Chondrocyte (in vitro differentiated cells): ENCODE measurements at regions not wholly inside any gene's neighbourhood (a gene's known extent, or its start where the extent isn't known, plus 50 kb on each side); places are given as distances from the start of the nearest gene placed in this dataset.

Source experiments
- DNase-seq: peaks from one replicate; pipeline ENCODE4 v3.0.0; 2021; ENCODE audit warnings: mixed read lengths, low spot score
- H3K27ac Mint-ChIP-seq: one replicate; pipeline ENCODE4 v1.8.0; 2021; ENCODE audit warnings: mild to moderate bottlenecking, moderate library complexity, mixed read lengths; ENCODE audit not compliant: unreplicated experiment
- H3K27me3 Mint-ChIP-seq: 2 replicates; pipeline ENCODE4 v1.8.0; 2021; ENCODE audit warnings: low read depth, mixed read lengths
- H3K36me3 Mint-ChIP-seq: 2 replicates; pipeline ENCODE4 v1.8.0; 2021; ENCODE audit warnings: low read depth, mixed read lengths
- H3K4me1 Mint-ChIP-seq: 2 replicates; pipeline ENCODE4 v1.8.0; 2021; ENCODE audit warnings: low read depth, mild to moderate bottlenecking, mixed read lengths
- H3K4me3 Mint-ChIP-seq: one replicate; pipeline ENCODE4 v1.8.0; 2021; ENCODE audit warnings: mild to moderate bottlenecking, moderate library complexity, mixed read lengths; ENCODE audit not compliant: unreplicated experiment
- H3K9me3 Mint-ChIP-seq: 2 replicates; pipeline ENCODE4 v1.8.0; 2021; ENCODE audit warnings: low read depth, mixed read lengths
- TF ChIP-seq, protein P1 (sequence below): fragments of 200-600 bp; sonication (generic); IDR thresholded peaks from 2 replicates; pipeline ENCODE4 v1.5.0; 2021; ENCODE audit warnings: antibody characterized with exemption, mild to moderate bottlenecking, moderate library complexity

- no peak for DNase-seq
- peaks cover 3% of the 10 kb centered on the region for H3K9me3 Mint-ChIP-seq
- H3K27ac Mint-ChIP-seq = no peak overlapping the region
- TF ChIP-seq, protein P1, sequence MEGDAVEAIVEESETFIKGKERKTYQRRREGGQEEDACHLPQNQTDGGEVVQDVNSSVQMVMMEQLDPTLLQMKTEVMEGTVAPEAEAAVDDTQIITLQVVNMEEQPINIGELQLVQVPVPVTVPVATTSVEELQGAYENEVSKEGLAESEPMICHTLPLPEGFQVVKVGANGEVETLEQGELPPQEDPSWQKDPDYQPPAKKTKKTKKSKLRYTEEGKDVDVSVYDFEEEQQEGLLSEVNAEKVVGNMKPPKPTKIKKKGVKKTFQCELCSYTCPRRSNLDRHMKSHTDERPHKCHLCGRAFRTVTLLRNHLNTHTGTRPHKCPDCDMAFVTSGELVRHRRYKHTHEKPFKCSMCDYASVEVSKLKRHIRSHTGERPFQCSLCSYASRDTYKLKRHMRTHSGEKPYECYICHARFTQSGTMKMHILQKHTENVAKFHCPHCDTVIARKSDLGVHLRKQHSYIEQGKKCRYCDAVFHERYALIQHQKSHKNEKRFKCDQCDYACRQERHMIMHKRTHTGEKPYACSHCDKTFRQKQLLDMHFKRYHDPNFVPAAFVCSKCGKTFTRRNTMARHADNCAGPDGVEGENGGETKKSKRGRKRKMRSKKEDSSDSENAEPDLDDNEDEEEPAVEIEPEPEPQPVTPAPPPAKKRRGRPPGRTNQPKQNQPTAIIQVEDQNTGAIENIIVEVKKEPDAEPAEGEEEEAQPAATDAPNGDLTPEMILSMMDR = no peak
- H3K36me3 Mint-ChIP-seq = no peaks in the 10 kb centered on the region
- H3K27me3 Mint-ChIP-seq = no peaks in the 10 kb centered on the region
- peaks cover 31% of the 10 kb centered on the region for H3K4me1 Mint-ChIP-seq
- no peak overlapping the region for H3K4me3 Mint-ChIP-seq
Observed at GRCh38 chr17:70891306-70891705, 722.0 kb downstream of the KCNJ2 start.

DNA sequence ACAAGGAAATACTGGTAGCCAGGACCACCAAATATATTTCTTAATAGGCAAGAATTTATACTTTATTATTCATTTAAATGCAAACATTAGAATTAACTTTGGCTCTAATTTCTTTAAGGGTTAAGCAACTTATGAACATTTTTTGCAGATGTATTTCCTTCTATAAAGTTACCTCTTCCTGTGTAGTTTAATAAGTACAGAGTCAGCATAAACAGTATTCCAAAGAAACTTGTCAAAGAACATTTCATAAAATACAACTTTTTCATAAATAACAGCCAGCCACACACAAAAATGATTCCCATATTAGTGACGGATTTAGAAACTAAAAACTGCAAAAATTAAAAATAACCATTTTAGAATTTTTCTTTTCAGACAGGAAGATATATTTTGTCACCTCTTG lies 723.2 kb downstream of the KCNJ2 start:
- DNase-seq = no peak
- H3K36me3 Mint-ChIP-seq = no peaks in the 10 kb centered on the region
- peaks cover 39% of the 10 kb centered on the region for H3K4me1 Mint-ChIP-seq
- H3K4me3 Mint-ChIP-seq = no peak overlapping the region
- TF ChIP-seq, protein P1 = no peak
- H3K27me3 Mint-ChIP-seq = no peaks in the 10 kb centered on the region
- no peak overlapping the region for H3K27ac Mint-ChIP-seq
- peaks cover 7% of the 10 kb centered on the region for H3K9me3 Mint-ChIP-seq

DNA sequence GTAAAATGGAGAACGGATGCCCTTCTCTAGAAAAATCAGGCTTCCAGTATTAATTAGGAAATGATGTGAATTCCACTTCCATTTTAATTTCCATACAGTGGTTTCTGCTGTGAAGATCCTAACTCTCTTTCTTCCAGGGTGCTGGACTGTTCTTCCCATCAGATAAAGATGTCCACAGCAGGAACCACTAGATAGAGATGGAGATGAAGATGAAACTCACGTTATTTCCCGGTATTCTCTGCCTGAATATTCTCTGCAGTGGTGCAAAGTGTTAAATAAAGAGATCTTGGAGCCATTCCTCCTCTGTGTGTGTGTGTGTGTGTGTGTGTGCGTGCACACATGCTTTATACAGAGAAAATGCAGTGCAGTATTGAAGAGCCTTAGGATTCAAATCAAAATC lies 727.5 kb downstream of the KCNJ2 start:
- peaks cover 3% of the 10 kb centered on the region for H3K36me3 Mint-ChIP-seq

GRCh38 chr17:70897446-70897845 lies 728.1 kb downstream of the KCNJ2 start:
- Mint-ChIP-seq H3K4me3 (no peak overlapping the region), H3K27me3 (no peaks in the 10 kb centered on the region), H3K27ac (no peak overlapping the region), H3K36me3 (peaks cover 4% of the 10 kb centered on the region), H3K9me3 (peaks cover 18% of the 10 kb centered on the region), H3K4me1 (peaks cover 21% of the 10 kb centered on the region)
- DNase-seq = no peak
- TF ChIP-seq, protein P1 = no peak

More for the DNA sequence above, 727.5 kb downstream of the KCNJ2 start:
- peaks cover 25% of the 10 kb centered on the region for H3K4me1 Mint-ChIP-seq
- DNase-seq = no peak
- H3K27me3 Mint-ChIP-seq = no peaks in the 10 kb centered on the region
- no peak overlapping the region for H3K4me3 Mint-ChIP-seq
- TF ChIP-seq, protein P1 = peak; percentile 49
- H3K27ac Mint-ChIP-seq = no peak overlapping the region
- H3K9me3 Mint-ChIP-seq = peaks cover 13% of the 10 kb centered on the region

GRCh38 chr17:70901870-70902269 lies 732.5 kb downstream of the KCNJ2 start:
- H3K27ac Mint-ChIP-seq = no peak overlapping the region
- H3K4me3 Mint-ChIP-seq = no peak overlapping the region
- TF ChIP-seq, protein P1 = no peak
- no peak for DNase-seq
- H3K36me3 Mint-ChIP-seq = peaks cover 7% of the 10 kb centered on the region
- peaks cover 23% of the 10 kb centered on the region for H3K9me3 Mint-ChIP-seq
- H3K4me1 Mint-ChIP-seq = peaks cover 24% of the 10 kb centered on the region
- no peaks in the 10 kb centered on the region for H3K27me3 Mint-ChIP-seq
